KOPT-K1 (cell line): ENCODE measurements at regions not wholly inside any gene's neighbourhood (a gene's known extent, or its start where the extent isn't known, plus 50 kb on each side); places are given as distances from the start of the nearest gene placed in this dataset.

Experiments
- H3K27ac ChIP-seq: fragments of 200-600 bp; sonication (generic); 2 replicates; pipeline ENCODE4 v1.5.1; 2016; ENCODE audit warnings: antibody characterized with exemption, mild to moderate bottlenecking, low read depth, low read length; ENCODE audit not compliant: poor library complexity, severe bottlenecking
- H3K36me3 ChIP-seq: fragments of 200-600 bp; sonication (generic); 2 replicates; pipeline ENCODE4 v1.5.1; 2017; ENCODE audit warnings: antibody characterized with exemption, mild to moderate bottlenecking, low read length, moderate library complexity; ENCODE audit not compliant: insufficient read depth
- H3K9me3 ChIP-seq: fragments of 200-600 bp; sonication (generic); 2 replicates; pipeline ENCODE4 v1.5.1; 2017; ENCODE audit warnings: antibody characterized with exemption, low read length, mild to moderate bottlenecking; ENCODE audit not compliant: insufficient read depth, poor library complexity, severe bottlenecking

DNA sequence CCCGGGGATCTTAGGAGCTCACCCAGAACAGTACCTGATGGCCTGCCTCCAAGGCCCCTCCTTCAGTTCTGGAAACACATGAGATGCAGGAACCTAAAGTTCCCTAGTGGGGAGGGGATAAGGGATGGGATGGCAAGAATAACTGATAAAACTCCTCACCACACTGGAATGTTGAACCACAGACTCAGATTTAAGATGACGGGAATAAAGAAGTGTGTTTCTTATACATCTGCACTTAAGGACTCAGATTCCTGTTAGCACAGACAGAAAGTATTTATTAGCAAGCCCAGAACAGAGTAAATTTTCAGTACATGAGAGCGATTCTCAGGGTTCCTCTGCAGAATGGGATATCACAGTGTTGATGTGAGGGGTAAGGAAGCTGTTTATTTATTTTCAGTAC lies 245.2 kb downstream of the TLE3 start:
- Histone ChIP-seq H3K36me3 (no peaks in the 10 kb centered on the region), H3K9me3 (no peaks in the 10 kb centered on the region), H3K27ac (no peak overlapping the region)

DNA sequence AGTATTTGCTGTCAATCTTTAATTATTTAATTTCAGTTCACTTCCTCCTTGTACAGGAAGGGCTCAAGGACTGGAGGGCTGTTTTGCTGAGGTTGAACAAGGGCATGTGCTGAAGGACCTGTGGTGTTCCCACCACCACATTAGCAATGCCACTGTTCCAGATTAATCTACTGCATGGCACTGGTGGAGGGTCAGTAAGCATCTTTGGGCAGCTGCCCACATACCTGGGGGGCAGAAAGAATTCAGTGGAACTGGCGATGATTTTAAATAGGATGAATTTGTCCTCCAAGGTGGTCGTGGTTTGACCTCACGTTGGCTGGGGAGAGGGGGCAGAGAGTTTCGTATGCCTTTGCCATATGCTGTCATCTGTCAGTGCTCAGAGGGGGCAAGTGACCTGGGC lies 244.8 kb downstream of the TLE3 start:
- H3K36me3 ChIP-seq = no peaks in the 10 kb centered on the region
- H3K9me3 ChIP-seq = no peaks in the 10 kb centered on the region
- H3K27ac ChIP-seq = no peak overlapping the region

DNA sequence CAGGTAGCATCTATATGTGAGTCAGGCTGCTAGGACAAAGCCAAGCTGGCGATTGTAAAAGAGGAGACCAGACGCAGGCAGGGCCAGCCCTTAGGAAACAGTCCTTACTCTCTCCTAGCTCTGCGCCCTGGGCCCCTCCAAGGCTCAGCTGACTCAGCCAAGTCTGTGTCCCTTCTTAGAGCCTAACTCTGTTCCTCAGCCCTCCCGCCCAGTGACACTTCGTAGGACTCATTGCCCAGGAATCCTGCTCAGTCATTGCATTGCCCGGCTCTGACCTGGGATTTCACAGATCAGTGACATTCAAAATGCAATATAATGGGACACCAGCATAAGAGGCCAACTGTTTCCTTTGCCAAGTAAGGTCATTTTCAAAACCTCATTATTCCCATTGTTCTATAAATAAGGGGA lies 244.2 kb downstream of the TLE3 start:
- Histone ChIP-seq H3K9me3 (no peaks in the 10 kb centered on the region), H3K27ac (no peak overlapping the region), H3K36me3 (no peaks in the 10 kb centered on the region)

DNA sequence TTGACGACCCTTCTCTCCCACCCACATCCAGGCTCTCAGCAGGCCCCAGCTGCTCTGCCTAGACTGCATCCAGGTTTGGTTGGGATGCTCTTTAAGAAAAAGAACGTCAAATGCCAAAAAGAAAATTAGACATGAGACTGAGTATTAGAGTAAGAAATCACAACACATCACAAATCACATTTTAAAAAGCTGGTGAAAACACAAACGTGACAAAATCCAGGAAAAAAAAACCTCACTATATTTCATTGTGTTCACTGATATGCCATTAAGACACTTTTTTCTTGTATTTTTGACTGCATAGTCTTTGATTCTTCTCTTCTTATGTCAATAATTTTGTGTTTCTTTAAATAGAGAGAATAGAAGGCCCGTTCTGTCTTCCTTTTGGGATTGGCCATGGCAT lies 243.7 kb downstream of the TLE3 start:
- Histone ChIP-seq H3K9me3 (no peaks in the 10 kb centered on the region), H3K36me3 (no peaks in the 10 kb centered on the region), H3K27ac (no peak overlapping the region)

DNA sequence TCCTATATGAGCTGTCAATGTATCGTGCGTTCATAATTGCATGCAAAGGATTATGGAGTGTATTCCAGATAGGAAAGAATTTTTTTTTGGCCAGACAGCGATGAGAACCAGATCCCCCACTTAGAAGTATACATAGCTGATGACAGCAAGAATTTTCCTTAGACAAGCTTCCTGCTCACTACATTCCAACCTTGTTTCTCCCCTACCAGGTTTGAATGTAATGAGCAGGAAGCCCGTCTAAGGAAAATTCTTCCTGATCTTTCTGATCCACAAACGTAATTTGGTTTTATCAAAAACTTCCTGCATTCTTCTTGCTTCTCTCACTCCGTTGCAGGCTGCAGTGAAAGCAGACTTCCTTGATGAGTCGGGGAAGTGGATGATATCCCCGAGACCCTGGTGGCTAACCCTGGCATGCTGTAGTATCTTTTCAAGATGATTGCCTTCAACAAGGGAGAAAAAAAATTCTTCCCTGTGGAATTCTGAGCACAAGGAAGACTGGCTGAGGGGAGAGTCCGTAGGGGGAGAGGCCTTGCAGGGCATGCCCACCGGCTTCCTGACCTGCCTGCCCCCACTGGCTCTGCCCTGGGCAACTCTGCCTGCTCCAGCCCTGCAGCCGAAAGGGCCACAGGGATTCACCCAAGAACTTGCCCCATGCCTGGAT lies 243.1 kb downstream of the TLE3 start:
- H3K36me3 ChIP-seq = no peaks in the 10 kb centered on the region
- no peaks in the 10 kb centered on the region for H3K9me3 ChIP-seq

DNA sequence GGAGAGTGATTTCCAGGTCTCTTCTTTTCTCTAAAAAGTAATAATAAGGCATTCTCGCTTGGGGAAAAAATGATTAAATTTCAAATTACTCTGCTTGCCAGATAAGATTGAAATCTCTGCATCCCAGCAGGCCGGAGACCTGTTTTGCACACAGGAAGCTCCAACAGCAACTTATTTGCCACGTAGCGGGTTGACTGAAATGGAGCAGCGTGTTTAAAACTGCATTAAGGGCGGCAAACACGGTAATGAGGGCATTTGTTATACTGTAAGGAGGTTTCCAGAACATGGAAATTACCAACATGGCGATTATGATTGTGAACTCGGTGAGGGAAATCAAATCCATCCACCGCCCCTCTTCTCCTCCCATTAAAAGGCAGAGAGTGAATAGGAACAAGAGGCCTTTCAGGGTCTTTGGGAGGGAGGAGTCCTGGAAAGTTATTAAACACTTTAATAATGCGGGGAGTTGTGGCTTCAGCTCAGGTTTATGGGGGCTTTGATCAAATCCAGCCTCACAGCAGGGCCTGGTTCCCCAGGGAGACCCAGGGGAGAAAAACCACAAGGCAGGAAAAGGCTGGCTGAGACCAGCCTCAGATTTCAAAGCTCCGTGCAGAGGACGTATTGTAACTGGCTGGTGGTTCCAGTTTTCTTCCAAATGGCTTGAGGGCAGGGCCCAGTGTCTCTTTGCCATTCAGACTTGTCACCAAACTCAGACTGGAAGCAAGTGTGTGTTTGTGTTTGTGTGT lies 242.3 kb downstream of the TLE3 start:
- H3K9me3 ChIP-seq = no peaks in the 10 kb centered on the region
- H3K27ac ChIP-seq = no peak overlapping the region
- H3K36me3 ChIP-seq = no peaks in the 10 kb centered on the region

More for the DNA sequence above, 243.1 kb downstream of the TLE3 start:
- no peak overlapping the region for H3K27ac ChIP-seq

DNA sequence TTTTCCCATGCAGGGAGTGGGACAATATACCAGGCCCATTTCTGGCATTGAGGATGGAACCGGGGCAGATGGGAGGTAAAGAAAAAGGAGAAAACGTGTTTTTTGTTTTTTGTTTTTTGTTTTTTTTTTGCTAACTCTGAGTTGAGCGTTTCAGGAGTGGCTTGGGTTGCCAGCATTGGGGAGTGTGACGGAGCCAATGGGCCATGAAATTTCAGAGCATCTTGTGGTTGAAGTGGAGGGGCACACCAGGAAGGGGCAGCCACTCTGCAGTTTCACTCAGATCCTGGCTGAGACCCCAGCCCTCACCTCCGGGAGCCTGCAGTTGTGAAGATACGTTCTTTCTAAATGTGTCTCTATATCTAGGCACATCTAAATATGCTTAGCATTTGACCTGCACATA lies 240.5 kb downstream of the TLE3 start:
- no peaks in the 10 kb centered on the region for H3K36me3 ChIP-seq
- H3K27ac ChIP-seq = no peak overlapping the region
- H3K9me3 ChIP-seq = no peaks in the 10 kb centered on the region

DNA sequence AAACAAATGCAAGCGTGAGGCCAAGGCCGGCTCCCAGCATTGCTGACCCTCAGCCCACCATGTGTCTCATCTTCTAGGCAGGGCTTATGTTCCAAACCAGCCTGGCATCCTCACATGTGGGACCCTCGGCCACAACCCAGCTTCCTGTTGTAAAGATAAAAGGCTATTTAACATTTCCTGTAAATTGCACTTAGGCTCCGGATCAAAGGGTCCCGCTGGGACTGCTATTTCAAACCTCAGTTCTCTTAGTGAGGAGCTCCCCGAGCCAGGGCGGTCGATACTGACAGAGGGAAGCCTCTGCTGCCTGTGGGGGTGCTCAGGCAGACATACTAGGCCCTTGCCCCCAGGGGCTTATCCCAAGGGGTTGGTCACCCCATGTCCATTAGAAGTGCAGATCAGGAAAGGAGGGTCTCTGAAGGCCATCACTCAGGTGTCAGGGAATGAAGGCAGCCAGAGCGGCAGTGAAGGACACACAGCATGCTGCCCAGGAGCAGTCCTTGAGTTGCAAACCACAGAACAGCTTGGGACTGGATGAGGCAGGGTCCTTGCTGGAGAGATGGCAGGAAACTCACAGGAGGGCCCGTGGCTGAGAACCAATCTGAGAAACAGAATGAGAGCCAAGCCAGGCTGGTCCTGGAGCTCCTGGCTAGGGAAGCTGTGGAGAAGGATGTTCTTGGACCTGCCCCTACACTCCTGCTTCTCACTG lies 239.9 kb downstream of the TLE3 start:
- no peaks in the 10 kb centered on the region for H3K36me3 ChIP-seq
- H3K27ac ChIP-seq = no peak overlapping the region
- H3K9me3 ChIP-seq = no peaks in the 10 kb centered on the region

DNA sequence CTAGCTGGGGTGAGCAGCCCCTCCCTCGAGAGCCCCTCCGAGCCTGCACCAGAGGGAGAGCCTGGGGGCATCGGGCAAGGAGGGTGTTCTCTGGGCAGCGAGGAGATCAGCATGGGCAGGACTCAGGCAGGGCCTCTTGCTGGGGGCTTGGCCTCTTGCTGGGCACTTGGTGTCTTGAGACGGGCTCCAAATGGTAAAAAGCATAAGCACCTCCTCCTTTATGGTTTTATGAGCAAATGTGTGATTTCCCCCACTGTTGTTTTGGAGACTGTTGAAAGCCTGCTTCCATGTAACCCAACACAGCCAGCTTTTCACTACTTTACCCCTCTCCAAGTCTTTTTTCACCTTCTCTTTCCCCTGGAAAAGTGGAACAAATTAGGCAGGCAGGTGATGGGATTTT lies 239.3 kb downstream of the TLE3 start:
- no peak overlapping the region for H3K27ac ChIP-seq
- no peaks in the 10 kb centered on the region for H3K36me3 ChIP-seq
- H3K9me3 ChIP-seq = no peaks in the 10 kb centered on the region

DNA sequence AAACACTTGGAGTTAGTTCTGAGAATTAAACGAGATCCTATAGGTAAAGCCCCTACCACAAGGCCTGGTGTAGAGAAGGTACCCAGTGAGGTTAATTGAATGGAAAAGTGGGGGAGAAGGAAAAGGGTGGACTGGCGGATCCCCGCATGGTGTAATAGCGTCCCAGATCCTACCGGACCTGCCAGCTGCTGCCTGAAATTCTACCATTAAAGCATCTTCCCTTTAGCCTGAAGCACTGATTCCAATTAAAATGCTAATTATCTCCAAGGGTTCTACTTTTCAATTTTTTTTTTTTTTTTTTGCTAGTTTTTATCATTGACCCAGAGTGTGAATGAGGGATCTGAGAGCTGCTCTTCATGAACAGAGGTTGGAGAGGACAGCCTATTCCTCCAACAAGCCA lies 237.9 kb downstream of the TLE3 start:
- Histone ChIP-seq H3K36me3 (no peaks in the 10 kb centered on the region), H3K27ac (no peak overlapping the region), H3K9me3 (no peaks in the 10 kb centered on the region)

DNA sequence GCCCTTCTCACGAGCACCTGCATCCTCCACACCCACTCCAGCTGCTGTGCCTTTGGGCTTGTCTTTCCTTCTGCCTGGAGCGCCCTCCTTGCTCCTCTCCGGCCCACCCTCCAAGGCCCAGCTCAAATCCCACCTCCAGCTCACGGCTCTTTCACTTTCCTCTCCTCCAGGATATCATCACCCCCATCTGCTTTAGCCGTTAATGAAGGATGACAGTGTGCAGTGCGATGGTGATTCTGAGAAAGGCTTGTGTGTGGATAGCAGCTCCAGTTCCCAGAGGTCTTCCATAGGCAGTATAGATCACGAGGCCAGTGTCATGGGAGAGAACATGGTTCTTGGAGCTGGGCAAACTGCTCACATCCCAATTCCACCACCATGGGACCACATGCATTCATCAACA lies 237.4 kb downstream of the TLE3 start:
- no peak overlapping the region for H3K27ac ChIP-seq
- no peaks in the 10 kb centered on the region for H3K9me3 ChIP-seq
- no peaks in the 10 kb centered on the region for H3K36me3 ChIP-seq

DNA sequence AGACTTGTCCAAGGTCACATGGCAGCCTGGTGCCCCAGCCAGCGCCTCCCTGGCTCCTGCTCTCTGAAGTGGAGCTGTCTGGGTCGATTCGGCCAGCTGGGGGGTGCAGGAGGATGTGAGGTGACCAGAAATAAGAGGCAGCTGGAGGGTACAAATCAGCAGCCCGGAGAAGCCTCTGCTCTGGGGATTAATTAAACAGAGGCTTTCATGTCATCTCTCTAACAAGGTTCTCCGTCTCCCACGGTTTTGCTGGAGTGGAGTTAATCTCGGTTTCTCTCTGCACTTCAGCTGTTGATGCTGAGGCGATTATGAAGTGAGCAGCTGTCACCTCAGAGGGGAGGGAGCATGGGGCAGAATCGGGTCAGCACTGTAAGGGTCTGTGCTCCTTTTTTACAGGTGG lies 236.8 kb downstream of the TLE3 start:
- H3K27ac ChIP-seq = no peak overlapping the region
- no peaks in the 10 kb centered on the region for H3K9me3 ChIP-seq

DNA sequence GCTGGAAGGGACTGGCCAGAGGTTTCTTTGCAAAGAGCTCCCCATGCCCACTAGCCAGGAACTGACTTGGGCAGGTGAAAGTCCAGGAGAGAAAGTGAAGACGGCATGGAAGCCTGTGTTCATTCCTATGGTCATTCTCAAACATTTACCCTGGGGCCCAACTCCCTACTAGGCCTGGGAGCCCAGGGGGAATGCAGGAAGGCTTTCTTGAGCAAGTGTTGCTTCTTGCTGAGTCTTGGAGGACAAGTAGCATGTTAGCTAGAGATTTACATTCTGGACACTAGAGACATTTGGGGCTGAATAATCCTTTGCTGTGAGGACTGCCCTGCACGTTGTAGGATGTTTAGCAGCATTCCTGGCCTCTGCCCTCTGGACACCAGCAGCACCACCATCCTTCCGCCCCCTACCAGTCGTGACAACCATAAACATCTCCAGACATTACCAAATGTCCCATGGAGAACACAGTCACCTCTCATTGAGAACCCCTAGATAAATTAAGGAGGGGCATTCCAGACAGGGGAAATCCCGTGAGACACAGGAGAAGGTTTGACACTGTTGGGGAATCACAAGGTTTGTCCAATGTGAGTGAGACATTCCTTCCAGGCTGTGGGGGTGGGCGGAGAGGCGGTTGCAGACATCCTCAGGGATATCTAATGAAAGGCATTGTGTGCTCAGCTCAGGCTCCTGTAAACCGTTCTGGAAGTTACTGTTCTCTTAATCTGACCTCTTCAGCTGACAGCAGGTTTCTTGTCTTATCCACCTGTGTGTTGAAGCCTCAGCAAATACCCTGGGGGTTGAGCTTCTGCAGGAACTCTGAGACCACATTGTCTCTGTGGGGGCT lies 236.2 kb downstream of the TLE3 start:
- Histone ChIP-seq H3K27ac (no peak overlapping the region), H3K9me3 (no peaks in the 10 kb centered on the region), H3K36me3 (no peaks in the 10 kb centered on the region)

More for the DNA sequence above, 236.8 kb downstream of the TLE3 start:
- no peaks in the 10 kb centered on the region for H3K36me3 ChIP-seq

DNA sequence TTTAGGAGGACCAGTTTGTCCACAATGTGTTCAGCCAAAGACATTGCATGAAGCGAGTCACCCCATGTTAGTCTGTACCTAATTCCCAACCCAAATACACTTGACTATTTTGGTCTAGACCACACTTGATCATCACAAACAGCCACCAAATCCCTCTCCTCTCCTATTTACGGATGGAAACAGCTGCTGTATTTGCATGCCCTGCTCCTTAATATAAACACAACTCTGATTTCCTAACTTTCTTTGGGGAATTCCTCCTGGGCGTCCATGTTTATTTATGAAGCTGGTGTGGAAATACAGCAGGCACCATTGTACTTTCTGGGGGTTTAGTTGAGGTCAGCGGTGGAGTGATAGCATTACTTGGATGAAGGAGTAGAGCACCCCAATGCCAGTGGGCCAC lies 235.2 kb downstream of the TLE3 start:
- H3K27ac ChIP-seq = no peak overlapping the region
- no peaks in the 10 kb centered on the region for H3K36me3 ChIP-seq
- H3K9me3 ChIP-seq = no peaks in the 10 kb centered on the region

DNA sequence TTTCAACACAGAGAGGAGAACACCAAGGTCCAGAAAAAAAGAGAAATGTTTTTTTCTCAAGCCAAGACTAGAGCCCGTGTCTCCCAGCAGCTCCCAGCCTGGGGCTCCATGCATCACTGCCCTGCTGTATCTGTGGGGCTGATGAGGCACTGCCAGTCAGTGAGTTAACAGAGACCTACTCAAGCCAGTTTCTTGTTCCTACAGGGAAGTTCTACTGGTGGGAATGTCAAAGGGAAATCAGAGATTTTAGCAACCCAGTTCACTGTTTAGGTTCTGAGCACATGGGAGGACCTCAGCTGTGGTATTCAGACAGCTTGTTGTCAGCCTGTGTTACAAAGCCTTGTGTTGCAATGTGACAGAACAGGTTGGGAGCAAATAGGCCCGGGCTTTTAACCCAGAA lies 234.3 kb downstream of the TLE3 start:
- Histone ChIP-seq H3K9me3 (no peaks in the 10 kb centered on the region), H3K27ac (no peak overlapping the region), H3K36me3 (no peaks in the 10 kb centered on the region)
